Right lobe of liver (tissue), 6 donors: ENCODE measurements at regions not wholly inside any gene's neighbourhood (a gene's known extent, or its start where the extent isn't known, plus 50 kb on each side); places are given as distances from the start of the nearest gene placed in this dataset.

Experiments
- ATAC-seq, 4 donors: fragments of 200-7000 bp; cut with Tn5 transposase; one replicate each; pipeline ENCODE4 v1.9.1; 2020; ENCODE audit warnings: mild to moderate bottlenecking in 4 of 4, moderate library complexity in 4 of 4
- DNase-seq, 3 donors: peaks; one replicate each; pipeline ENCODE4 v3.0.0-alpha.2; 2020
- H3K27ac ChIP-seq, 3 donors: fragments of 200-600 bp; one replicate each; pipeline ENCODE4 v1.8.0; 2022
- H3K27me3 ChIP-seq, 2 donors: fragments of 200-600 bp; one replicate each; pipeline ENCODE4 v1.8.0; 2022
- H3K36me3 ChIP-seq, 4 donors: fragments of 200-600 bp; sonication (generic) in 1 of 4; one replicate each; pipeline versions ENCODE4 v1.5.1 to v1.8.0; 2017 to 2022; ENCODE audit warnings: control low read depth in 1 of 4
- H3K4me1 ChIP-seq, 4 donors: fragments of 200-600 bp; sonication (generic) in 1 of 4; one replicate each; pipeline versions ENCODE4 v1.5.1 to v1.8.0; 2017 to 2022; ENCODE audit warnings: control low read depth in 1 of 4
- H3K4me3 ChIP-seq, 3 donors: fragments of 200-600 bp; one replicate each; pipeline ENCODE4 v1.8.0; 2022
- H3K9me3 ChIP-seq, 4 donors: fragments of 200-600 bp; sonication (generic) in 1 of 4; one replicate each; pipeline versions ENCODE4 v1.5.1 to v1.8.0; 2017 to 2022; ENCODE audit warnings: control low read depth in 1 of 4
- POLR2A ChIP-seq: fragments of 450-650 bp; IDR thresholded peaks from one replicate; pipeline ENCODE4 v1.6.1; 2017; ENCODE audit warnings: antibody characterized with exemption, mild to moderate bottlenecking
- WGBS: methylation state at CpG from one replicate; pipeline ENCODE4 v1.1.6; 2018; ENCODE audit warnings: low coverage, low lambda C conversion rate; ENCODE audit not compliant: insufficient coverage; ENCODE audit errors: missing lambda C conversion rate; 5-methylcytosine and 5-hydroxymethylcytosine counted together
- intact Hi-C, 2 donors: fragments of 100-400 bp; cut with DNase I; formaldehyde crosslinking; loops; one replicate each; pipeline versions ENCODE4 v1.11.2 to v1.14.1; 2022
- TF ChIP-seq, protein P1 (sequence below), 4 donors: fragments of 200-600 bp in 3 of 4; fragments of 450-650 bp in 1 of 4; IDR thresholded peaks; one replicate each; pipeline versions ENCODE4 v1.5.1 to v1.8.0; 2016 to 2022; ENCODE audit warnings: antibody characterized with exemption in 4 of 4, mild to moderate bottlenecking in 2 of 4
- donor health status: DM: no; HTN: yes; CAD: no.
- donor health status: DM: no; HTN: no; CAD: no.
- donor health status: DM: no; HTN: no; CAD: no.
- donor health status: DM: no; HTN: yes; CAD: no.
- donor health status: DM: no; HTN: yes; CAD: no.

DNA sequence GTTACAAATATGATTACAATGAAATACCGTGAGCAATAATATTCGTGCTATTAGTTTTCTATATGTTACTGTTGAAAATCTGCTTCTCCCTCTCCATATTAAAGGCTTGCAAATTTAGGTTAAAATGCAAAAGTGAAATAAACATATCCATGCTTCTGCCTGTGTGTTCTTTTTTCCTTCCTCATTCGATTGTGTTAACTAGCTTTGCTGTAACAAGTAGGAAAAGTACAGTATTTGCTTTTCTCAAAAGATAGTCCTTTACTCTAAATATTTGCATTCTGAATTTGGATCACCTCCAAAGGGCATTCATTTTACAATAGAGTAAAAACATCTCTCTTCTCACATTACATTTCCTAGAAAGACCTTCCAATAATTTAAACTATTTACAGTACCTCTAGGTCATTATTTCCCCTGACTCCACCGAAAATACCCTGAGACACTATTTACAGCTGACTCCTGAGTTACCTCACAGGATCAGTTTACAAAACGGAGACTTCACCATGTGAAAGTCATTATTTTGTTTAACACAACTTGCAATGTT lies 835.0 kb upstream of the FANCL start:
- ATAC-seq (no peak), DNase-seq (no peak)
- Histone ChIP-seq H3K27ac (no peak overlapping the region), H3K4me1 (no peaks in the 10 kb centered on the region), H3K9me3 (no peaks in the 10 kb centered on the region), H3K27me3 (no peaks in the 10 kb centered on the region), H3K36me3 (no peaks in the 10 kb centered on the region), H3K4me3 (no peak overlapping the region)
- TF ChIP-seq, protein P1, sequence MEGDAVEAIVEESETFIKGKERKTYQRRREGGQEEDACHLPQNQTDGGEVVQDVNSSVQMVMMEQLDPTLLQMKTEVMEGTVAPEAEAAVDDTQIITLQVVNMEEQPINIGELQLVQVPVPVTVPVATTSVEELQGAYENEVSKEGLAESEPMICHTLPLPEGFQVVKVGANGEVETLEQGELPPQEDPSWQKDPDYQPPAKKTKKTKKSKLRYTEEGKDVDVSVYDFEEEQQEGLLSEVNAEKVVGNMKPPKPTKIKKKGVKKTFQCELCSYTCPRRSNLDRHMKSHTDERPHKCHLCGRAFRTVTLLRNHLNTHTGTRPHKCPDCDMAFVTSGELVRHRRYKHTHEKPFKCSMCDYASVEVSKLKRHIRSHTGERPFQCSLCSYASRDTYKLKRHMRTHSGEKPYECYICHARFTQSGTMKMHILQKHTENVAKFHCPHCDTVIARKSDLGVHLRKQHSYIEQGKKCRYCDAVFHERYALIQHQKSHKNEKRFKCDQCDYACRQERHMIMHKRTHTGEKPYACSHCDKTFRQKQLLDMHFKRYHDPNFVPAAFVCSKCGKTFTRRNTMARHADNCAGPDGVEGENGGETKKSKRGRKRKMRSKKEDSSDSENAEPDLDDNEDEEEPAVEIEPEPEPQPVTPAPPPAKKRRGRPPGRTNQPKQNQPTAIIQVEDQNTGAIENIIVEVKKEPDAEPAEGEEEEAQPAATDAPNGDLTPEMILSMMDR (IDR thresholded peaks at IDR 0.05) = no peak
- no peak for TF ChIP-seq POLR2A
- 32% methylated on average over 5 of the region's 5 CpGs for WGBS
- intact Hi-C loops = no loop called here

DNA sequence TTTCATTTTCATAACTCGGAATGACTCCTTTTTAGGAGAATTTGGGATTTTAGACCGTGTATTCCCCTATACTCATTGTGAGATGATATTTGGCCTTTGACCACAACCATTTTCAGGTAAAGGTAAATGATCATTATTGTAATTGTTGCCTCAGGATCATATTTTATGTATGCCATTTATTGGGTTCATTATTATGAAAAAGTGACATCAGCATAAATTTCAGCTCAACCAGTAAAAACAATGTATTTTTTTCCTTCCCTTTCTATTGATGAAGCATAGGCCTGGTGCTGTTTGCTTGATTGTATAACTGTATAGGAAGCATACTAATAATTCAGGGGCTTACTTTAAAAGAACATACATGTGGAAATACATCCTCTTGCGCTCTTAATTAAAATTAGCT lies 832.9 kb upstream of the FANCL start:
- 74% methylated on average over 3 of the region's 3 CpGs for WGBS
- intact Hi-C loops = no loop called here
- Histone ChIP-seq H3K4me3 (no peak overlapping the region), H3K36me3 (no peaks in the 10 kb centered on the region), H3K9me3 (no peaks in the 10 kb centered on the region), H3K27ac (no peak overlapping the region), H3K4me1 (no peaks in the 10 kb centered on the region), H3K27me3 (no peaks in the 10 kb centered on the region)
- no peak for ATAC-seq
- DNase-seq = no peak
- no peak for TF ChIP-seq POLR2A
- TF ChIP-seq, protein P1 (IDR thresholded peaks at IDR 0.05) = no peak

DNA sequence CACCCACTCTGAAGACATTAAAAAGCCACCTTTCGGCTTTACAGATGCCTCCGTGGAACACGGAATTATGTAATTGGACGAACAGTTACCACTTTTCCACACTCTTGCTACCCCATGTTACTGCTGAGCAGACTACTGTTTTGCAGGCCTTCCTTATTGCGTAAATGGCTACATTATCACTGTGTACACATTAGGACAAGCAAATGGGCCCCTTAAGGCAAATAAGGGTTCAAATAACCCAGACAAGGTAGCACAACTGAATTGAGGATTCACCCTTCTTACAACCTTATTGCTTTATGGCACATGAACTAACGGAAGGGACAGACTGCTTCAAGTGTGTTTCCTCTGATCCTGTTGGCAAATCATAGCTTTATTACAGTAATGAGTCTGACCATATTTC lies 832.2 kb upstream of the FANCL start:
- intact Hi-C loops = no loop called here
- Histone ChIP-seq H3K9me3 (no peaks in the 10 kb centered on the region), H3K4me3 (no peak overlapping the region), H3K27me3 (no peaks in the 10 kb centered on the region), H3K36me3 (no peaks in the 10 kb centered on the region), H3K4me1 (no peaks in the 10 kb centered on the region), H3K27ac (no peak overlapping the region)
- TF ChIP-seq, protein P1 (IDR thresholded peaks at IDR 0.05) = no peak
- TF ChIP-seq POLR2A = no peak
- DNase-seq = no peak
- 47% methylated on average over 5 of the region's 6 CpGs for WGBS
- no peak for ATAC-seq

DNA sequence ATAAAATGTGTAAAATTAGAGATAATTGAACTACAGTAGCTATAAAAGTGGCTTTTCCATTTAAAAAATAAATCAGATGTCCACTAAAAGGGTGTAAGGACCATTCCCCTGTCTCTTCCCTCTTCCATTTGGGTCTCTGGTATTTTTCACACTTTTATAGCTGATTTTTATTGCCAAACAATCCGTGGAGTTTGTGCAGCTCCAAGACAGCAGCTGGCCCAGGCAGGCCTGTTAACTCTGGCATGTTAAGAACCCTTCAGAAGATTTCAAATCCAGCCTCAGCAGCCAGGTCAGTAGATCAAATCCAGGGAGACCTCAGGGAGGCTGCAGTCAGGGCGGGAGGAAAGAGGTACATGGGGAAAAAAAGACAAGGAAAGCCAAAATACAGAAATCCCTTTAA lies 827.1 kb upstream of the FANCL start:
- H3K36me3 ChIP-seq = no peaks in the 10 kb centered on the region
- TF ChIP-seq, protein P1 (IDR thresholded peaks at IDR 0.05) = no peak
- TF ChIP-seq POLR2A = no peak
- H3K9me3 ChIP-seq = no peaks in the 10 kb centered on the region
- H3K4me3 ChIP-seq = no peak overlapping the region
- intact Hi-C loops = no loop called here
- 25% methylated on average over 2 of the region's 2 CpGs for WGBS
- H3K4me1 ChIP-seq = no peaks in the 10 kb centered on the region
- no peak for ATAC-seq
- H3K27ac ChIP-seq = no peak overlapping the region
- no peaks in the 10 kb centered on the region for H3K27me3 ChIP-seq
- no peak for DNase-seq
